G401 (cell line): ENCODE measurements at regions not wholly inside any gene's neighbourhood (a gene's known extent, or its start where the extent isn't known, plus 50 kb on each side); places are given as distances from the start of the nearest gene placed in this dataset.
A peak's percentile ranks its signal among the peaks of the same experiment; 100 is the strongest.
"Not testable (repeated sequence)": the region's sequence is repeated elsewhere in the genome, so short reads cannot be mapped to it uniquely, and the experiment has no call there.

Experiments
- DNase-seq: peaks from one replicate; pipeline ENCODE4 v3.0.0-alpha.2; 2015; ENCODE audit warnings: low spot score
- in situ Hi-C: cut with HindIII; loops from 2 replicates; pipeline ENCODE4 v1.10.0; 2016; ENCODE audit warnings: low sequenced_read_pairs, mixed read lengths

DNA sequence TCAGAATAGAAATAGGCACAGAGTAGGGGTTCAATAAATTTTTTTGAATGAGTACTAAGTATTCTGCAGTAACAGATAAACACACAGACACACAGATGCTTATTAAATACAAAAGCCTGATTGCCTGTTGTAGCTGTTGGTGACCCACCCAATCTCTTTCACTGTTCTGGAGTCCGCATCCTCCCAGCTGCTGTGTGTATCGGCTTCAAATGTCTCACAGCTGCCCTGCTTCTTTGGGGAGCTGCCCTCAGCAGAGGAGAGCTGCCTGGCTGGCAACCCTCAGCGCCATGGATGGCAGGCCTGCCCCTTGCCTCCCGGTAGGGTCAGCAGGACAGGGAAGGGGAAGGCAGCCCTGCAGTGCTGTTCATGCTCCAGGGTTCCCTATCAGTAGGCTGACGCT lies 50.5 kb upstream of the PRNP start:
- DNase-seq: no peak
- in situ Hi-C loops: no loop called here

DNA sequence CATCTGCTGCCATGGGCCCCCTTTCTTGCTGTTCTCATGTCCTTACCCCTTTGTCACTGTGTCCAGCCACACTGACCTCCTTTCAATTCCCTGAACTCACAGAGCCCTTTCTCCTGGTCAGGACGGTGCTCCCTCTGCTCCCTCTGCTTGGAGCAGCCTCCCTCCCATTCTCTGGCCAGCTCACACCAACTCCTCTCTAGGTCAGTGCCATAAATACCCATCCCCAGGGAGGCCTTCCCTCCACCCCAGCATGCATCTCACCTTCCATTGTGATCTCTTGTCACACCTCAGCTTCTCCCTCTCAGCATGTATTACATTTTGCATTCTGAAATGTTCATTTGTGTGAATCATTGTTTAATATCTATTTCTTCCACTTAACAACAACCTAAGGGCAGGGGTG lies 50.9 kb upstream of the PRNP start:
- in situ Hi-C loops: no loop called here
- DNase-seq: no peak

DNA sequence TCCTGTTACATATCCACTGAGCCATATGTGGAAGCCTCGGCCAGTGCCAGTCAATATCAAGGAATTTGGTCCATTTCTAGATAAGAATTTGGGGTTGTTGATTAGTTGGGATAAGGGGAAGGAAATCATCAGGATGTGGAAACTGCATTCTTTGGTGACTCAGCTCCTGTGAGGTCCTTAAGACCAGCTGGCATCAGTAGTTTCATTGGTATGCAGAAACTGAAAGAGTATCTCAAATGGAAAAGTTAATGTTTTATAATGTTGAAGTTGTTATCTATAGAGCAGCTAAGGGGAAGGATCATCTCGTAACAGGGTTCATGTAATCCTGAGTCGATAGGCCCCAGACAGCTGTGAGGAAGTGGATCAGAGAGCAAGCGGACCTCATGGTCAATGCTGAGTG lies 52.5 kb upstream of the PRNP start:
- in situ Hi-C loops: no loop called here
- no peak for DNase-seq

DNA sequence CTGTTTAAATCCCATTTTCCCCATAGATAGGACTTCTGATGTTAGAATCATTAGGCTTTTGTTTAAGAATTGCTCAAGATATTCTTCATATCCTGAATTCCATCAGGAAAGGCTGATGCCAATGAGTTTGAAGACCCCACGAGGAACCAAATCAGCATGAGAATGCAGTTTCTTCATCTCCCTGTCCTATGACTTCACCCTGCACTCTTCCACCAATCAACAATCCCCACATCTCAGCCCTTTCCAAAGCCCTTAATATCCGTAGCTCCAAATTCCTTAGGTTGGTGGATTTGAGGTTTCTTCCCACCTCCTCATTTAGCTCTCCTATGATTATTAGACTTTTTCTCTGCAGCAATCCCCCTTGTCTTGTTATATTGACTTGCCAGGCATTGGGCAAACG lies 52.9 kb upstream of the PRNP start:
- in situ Hi-C loops: no loop called here

DNA sequence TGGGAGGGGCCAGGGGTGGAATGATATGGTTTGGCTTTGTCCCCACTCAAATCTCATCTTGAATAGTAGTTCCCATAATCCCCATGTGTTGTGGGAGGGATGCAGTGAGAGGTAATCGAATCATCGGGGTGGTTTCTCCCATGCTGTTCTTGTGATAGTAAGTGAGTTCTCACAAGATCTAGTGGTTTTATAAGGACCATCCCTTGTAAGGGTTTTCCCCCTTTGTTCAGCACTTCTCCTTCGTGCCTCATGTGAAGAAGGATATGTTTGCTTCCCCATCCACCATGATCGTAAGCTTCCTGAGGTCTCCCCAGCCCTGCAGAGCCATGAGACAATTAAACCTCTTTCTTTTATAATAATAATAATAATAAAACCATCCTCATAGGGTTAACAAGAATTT lies 53.4 kb upstream of the PRNP start:
- DNase-seq: no peak
- in situ Hi-C loops: no loop called here

More for the DNA sequence above, 52.9 kb upstream of the PRNP start:
- no peak for DNase-seq

DNA sequence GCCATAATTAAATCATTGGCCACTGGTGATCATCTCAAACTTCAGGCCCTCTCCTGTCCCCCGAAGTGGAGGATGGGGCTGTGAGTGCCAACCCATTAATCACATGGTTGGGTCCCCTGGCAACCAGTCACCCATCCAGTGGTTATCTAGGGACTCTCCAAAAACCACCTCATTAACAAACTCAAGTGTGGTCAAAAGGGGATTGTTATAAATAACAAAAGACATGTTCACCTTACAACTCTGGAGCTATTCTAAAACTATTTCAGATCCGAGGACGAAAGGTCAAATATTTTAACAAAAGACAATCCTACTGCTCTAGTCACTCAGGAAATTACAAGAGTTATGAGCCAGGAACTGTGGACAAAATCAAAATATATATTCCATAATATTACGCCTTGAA lies 60.0 kb upstream of the PRNP start:
- in situ Hi-C loops: no loop called here
- no peak for DNase-seq

DNA sequence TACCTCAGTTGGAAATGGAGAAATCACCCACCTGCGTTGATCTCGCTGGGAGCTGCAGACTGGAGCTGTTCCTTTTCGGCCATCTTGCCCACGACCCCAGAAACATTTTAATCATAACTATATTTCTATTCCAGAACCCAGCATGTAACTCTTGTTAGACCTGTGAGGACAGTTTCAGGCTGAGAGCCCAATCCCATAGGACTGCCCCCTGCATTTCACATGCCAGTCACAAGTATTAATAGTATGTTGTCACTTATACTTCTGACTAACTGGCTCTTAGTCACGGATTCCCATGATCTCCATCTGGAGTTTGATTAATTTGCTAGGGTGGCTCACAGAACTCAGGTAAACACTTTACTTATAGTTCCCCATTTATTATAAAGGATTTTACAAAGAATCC lies 60.6 kb upstream of the PRNP start:
- no peak for DNase-seq
- in situ Hi-C loops: no loop called here

DNA sequence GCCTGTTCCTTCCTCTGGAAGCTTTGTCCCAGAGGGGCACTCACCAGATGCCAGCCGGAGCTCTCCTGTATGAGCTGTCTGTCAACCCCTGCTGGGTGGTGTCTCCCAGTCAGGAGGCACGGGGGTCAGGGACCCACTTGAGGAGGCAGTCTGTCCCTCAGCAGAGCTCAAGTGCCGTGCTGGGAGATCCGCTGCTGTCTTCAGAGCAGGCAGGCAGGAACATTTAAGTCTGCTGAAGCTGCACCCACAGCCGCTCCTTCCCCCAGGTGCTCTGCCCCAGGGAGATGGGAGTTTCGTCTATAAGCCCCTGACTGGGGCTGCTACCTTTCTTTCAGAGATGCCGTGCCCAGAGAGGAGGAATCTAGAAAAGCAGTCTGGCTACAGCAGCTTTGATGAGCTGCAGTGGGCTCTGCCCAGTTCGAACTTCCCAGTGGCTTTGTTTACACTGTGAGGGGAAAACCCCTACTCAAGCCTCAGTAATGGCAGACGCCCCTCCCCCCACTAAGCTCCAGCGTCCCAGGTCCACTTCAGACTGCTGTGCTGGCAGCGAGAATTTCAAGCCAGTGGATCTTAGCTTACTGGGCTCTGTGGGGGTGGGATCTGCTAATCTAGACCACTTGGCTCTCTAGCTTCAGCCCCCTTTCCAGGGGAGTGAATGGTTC lies 61.5 kb upstream of the PRNP start:
- in situ Hi-C loops: not testable (repeated sequence)

DNA sequence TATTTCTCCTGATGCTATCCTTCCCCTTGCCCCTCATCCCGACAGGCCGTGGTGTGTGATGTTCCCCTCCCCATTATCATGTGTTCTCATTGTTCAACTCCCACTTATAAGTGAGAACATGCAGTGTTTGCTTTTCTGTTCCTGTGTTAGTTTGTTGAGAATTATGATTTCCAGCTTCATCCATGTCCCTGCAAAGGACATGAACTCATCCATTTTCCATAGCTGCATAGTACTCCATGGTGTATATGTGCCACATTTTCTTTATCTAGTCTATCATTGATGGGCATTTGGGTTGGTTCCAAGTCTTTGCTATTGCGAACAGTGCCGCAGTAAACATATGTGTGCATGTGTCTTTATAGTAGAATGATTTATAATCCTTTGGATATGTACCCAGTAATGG lies 67.1 kb upstream of the PRNP start:
- in situ Hi-C loops, DNase-seq: not testable (repeated sequence)

More for the DNA sequence above, 61.5 kb upstream of the PRNP start:
- not testable (repeated sequence) for DNase-seq

DNA sequence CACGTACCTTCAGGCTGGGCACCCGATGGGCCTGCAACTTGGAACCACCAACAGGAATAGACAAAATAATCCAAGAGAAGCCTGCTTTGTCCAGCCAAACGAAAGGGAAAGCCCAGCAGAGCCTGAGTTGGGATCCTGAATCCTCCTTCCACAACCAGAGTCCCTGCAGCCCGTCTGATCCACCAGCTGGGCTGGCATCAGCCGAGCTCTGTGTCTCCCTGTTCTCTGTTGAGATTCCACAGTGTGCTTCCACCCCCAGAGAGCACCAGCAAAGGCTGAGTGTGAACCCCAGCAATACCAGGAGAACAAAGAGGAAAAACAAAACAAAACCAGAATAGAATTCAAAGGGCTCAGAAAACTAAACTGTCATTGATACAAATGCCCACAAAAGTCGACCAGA lies 68.8 kb upstream of the PRNP start:
- DNase-seq: no peak
- in situ Hi-C loops: no loop called here

DNA sequence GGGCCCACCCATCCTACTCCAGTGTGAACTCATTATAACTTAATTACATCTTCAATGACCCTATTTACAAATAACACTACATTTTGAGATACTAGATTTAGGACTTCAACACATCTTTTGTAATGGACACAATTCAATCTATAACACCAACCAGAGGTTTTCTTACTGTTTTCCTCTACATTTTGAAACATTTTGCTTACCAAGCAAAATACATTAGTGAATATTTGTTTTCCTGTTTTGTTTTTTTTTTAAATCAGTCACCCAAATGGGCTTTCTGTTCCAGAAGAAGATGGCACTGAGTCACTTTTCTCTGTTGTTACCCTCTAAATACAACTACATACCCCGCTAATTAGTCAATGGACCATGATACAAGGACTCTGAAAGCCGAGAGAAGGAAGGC lies 69.2 kb upstream of the PRNP start:
- in situ Hi-C loops: no loop called here
- DNase-seq: no peak

DNA sequence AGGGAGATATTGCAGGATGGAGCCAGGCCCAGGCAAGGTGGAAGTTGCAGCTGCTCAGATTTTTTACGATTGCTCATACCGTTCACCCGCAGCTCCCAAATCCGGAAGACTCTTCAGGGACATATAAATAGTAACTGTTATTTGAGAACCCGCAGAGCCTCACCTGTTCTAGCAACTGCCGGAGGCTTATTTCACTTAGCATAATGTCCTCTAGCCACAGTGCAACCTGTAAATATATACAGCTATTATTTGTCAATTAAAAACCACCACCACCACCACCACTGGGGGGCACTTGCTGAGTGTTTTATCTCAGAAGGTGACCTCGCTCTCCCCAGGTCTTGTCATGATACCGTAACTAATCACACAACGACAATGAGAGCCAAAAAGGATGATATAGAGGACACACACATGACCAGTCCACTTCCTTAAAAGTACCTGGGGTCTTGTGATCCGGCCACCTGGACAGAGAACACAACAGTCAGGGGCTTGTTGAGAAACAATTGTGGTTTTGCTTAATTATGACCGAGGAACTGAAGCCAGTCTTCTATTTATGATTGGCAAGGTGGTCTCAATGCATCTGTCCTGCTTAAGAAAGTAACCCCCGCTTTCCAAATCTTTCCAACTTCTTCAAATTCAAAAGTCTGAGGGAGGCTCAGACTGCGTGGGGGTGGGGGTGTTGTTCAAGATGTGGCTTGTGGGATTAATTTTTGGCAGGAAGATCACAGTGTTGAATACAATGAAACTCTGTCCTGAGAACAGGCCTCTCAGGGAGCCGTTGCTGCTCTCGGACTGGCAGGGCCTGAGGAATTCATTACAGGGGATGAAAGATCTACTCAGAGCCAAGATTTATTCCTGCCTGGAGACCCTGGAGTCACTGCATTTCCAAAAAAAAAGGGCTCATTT lies 72.3 kb upstream of the PRNP start:
- peak; percentile 91 for DNase-seq
- in situ Hi-C loops: no loop called here

DNA sequence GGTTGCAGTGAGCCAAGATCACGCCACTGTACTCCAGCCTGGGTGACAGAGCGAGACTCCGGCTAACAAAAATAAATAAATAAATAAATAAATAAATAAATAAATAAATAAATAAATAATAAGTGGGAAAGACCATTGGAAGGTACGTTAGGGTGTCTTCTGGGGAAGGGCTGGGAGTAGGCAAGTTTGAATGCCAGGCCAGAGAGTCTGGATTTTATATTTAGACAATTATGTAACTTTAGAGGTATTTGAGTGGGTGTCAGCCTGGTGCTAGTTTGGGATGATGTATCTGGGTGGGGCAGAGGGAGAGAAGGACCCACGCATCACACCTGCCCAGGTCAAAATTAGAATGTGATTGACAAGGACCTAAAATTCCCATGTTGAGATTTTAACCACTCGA lies 73.1 kb upstream of the PRNP start:
- in situ Hi-C loops: no loop called here
- no peak for DNase-seq

DNA sequence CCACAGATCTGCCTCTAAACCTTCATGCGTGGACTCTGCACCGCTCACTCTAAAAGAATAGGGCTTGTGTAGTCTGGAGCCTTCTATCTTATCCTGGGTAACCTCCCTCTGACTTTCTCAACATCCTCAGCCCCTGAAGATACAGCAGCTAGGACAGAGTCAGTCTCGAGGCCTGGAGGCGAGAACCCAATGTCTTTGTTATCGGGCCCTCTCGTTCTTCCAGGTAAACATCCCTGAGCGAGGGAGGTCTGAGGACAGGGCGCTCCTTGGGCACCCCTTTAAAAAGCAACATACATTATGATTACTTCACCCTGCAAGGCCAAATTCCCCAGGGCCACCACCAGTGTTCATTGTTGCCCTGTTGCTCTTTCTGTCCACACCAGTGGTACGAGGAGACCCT lies 75.4 kb upstream of the PRNP start:
- DNase-seq: no peak
- in situ Hi-C loops: no loop called here

DNA sequence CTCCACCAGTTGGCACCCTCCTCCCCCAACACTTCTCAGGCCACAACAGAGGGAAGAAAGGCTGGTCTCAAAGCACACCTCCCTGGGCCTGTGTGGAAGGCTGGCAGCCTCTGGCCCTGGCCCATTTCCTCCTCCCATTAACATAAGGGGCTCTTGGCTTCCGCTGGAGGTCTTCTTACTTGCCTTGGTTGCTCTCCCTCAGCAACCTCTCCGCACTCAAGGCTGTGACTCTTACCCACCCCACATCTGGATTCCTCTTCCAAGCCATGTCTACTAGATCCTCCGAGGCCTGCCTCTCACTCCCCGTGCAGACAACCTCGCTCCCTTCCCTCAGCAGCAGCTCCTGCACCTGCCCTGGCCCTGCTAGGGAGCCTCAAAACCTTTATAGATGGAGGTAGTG lies 76.7 kb upstream of the PRNP start:
- no peak for DNase-seq
- in situ Hi-C loops: no loop called here

DNA sequence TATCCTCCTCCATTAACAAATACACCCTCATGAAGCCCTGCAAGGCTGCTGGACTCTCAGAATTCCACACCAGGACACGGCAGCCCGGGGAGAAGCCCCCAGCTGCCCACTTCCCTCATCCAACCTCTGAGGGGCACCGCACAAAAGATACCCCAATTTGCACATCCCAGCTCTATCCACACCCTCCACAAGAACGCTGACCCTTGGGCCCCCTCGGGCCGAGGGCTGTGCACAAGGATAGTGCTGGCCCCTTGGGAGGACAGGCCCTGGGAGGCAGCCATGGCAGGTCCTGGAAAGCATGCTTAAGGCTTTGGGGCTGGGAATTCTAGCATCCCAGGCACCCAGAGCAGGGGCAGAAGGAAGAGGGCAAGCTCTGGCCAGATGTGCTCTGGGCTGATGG lies 77.4 kb upstream of the PRNP start:
- in situ Hi-C loops: no loop called here
- DNase-seq: no peak

DNA sequence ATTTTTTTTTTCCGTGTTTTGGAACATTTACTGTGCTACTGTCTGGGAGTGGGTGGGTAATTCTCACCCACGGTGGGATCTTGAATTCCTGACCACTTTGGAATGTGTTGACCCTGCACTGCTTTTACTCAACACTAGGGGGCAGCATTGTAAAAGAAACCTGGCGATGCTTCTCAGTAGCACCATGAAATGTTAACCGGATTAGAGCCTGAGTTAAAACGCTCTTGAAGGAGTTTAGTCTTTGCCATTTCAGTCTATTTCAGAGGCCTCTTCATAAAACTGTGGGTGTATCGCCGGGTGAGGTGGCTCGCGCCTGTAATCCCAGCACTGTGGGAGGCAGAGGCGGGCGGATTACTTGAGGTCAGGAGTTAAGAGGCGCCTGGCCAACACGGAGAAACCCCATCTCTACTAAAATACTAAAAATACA lies 79.0 kb upstream of the PRNP start:
- DNase-seq: peak; percentile 85
- in situ Hi-C loops: no loop called here

DNA sequence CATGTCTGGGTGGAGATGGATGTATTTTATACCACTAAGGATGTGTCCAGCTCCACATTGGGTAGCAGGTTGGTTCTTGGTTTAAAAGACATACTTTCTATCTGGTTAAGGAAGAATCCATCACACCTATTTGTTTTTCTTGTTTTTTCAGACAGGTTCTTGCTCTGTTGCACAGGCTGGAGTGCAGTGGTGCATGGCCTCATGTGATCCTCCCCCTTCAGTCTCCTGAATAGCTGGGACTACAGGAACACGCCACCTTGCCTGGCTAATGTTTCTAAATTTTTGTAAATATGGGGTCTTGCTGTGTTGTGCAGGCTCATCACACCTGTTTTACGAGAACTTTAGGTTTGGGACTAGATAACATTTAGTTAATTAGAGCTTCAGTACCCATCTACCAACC lies 80.2 kb upstream of the PRNP start:
- no peak for DNase-seq
- in situ Hi-C loops: no loop called here

DNA sequence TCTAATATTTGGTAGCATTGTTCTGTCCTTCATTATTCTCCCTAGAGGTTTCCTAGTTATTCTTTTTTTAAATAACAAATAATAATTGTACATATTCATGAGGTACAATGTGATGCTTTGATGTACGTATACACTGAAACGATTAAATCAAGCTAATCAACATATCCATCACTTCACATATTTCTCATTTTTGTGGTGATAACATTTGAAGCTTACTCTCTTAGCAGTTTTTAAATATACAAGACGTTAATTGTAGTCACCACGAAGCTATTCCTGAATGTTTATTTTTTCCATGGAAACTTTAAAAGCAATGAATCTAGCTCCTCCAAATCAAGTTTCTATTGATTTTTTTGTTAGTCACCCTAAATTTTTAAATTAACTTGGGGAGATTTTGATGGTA lies 81.1 kb upstream of the PRNP start:
- in situ Hi-C loops: no loop called here
- DNase-seq: no peak

DNA sequence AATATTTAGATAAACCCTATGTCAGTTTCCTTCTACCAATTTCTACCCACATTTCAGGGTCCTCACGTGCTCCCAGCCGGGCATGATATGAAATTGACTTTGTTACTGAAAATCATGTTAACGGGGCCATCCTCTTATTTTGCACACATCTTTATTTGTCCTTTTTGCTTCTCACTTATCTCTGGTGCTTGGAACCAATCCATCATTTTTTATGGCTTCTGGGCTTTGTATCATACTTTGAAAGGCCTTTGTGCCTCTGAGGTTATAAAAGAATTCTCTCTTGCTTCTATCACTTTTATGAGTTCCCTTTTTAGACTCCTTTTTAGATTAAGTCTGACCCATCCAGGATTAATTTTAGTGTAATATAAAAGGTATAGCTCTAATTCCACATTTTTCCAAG lies 81.7 kb upstream of the PRNP start:
- DNase-seq: no peak
- in situ Hi-C loops: no loop called here

DNA sequence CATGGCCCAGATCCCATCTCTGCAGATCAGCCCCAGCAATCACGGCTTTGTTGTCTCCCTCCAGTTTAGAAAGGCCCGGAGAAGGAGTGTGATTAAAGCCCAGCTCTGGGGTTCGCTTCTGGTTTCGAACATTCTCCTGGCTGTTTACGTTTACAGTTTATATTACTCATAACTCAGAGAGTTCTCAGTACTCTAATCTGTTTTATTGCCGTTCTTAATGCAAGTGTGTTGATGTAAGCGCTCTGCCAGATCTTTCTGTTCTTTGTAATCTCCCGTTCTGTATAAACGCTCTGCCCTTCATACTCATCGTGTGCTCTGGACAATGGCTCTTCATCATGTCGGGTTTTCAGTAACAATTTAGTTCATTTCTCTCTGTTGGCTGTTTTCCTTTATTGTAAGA lies 82.5 kb upstream of the PRNP start:
- in situ Hi-C loops: no loop called here
- DNase-seq: no peak
